ENCODE measurements at regions not wholly inside any gene's neighbourhood (a gene's known extent, or its start where the extent isn't known, plus 50 kb on each side); places are given as distances from the start of the nearest gene placed in this dataset.

DNA sequence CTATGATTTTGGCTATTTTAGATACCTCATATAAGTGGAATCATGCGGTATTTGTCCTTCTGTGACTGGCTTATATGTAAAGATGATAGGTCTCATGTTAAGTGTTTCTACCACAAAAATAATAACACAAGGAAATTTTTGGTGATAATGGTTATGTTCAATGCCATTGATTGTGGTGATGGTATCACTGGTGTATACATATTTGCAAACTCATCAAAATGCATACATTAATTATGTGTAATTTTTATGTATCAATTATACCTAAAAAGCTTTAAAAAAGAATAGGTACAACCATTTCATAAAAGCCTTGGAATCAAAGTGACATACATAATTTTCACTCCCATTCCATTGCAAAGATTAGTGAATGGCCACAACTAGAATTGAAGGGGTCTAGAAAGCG is 178.3 kb upstream of the FMR1 start:
- Histone ChIP-seq H3K56ac (ENCODE audit: extremely low read depth, insufficient read depth, low read length) (no peak overlapping the region), H3K79me1 (ENCODE audit: low read depth in 1 of 2, low read length in 2 of 2) (no peaks in the 10 kb centered on the region), H3K36me3 (ENCODE audit: control insufficient read depth, insufficient read depth, low read length) (no peaks in the 10 kb centered on the region), H3K14ac (replicated peaks; ENCODE audit: low read depth, low read length) (no peak overlapping the region), H3K9me3 (ENCODE audit: control insufficient read depth, insufficient read depth, low read length) (peaks cover 2% of the 10 kb centered on the region), H4K91ac (ENCODE audit: insufficient read depth, low read depth, low read length) (no peak overlapping the region), H3K27me3 (ENCODE audit: control insufficient read depth, insufficient read depth, low read length) (no peaks in the 10 kb centered on the region), H4K20me1 (ENCODE audit: insufficient read depth, low read length) (no peaks in the 10 kb centered on the region), H3K18ac (ENCODE audit: low read depth, low read length) (no peak overlapping the region), H2BK15ac (ENCODE audit: low read depth, low read length) (no peak overlapping the region), H3K4me3 (ENCODE audit: insufficient read depth, low read depth, low read length) (no peak overlapping the region), H2AK5ac (ENCODE audit: low read depth, low read length) (no peak overlapping the region), H3K4me2 (ENCODE audit: low read depth, low read length) (no peak overlapping the region), H4K8ac (ENCODE audit: low read depth in 2 of 2, low read length in 2 of 2) (no peak overlapping the region), H2BK5ac (ENCODE audit: low read depth, low read length, poor library complexity, severe bottlenecking) (no peak overlapping the region), H3K23ac (ENCODE audit: low read depth, low read length) (no peak overlapping the region), H2BK20ac (ENCODE audit: low read depth, low read length) (no peak overlapping the region), H2BK120ac (ENCODE audit: low read depth, low read length) (no peak overlapping the region), H3K9ac (ENCODE audit: low read depth, low read length) (no peak overlapping the region), H2AK9ac (replicated peaks; ENCODE audit: low read depth, low read length, poor library complexity) (no peak overlapping the region), H3K9me1 (ENCODE audit: insufficient read depth, low read length) (no peaks in the 10 kb centered on the region), H2AFZ (replicated peaks; ENCODE audit: low read length, poor library complexity) (no peak overlapping the region), H3K4ac (ENCODE audit: low read depth, low read length) (no peak overlapping the region), H3K27ac (ENCODE audit: insufficient read depth, low read length) (no peak overlapping the region), H3K4me1 (ENCODE audit: control insufficient read depth, insufficient read depth, low read length) (no peaks in the 10 kb centered on the region), H4K5ac (ENCODE audit: low read depth, low read length) (no peak overlapping the region)
- no CpG with 5 or more reads among the region's 2 CpGs for WGBS, 2 experiments (ENCODE audit: extremely low coverage in 2 of 2, insufficient read length in 1 of 2)
- DNase-seq (no peak), ATAC-seq (ENCODE audit: low read depth) (no peak)
- dilution Hi-C loops (cut with HindIII; ENCODE audit: low sequenced_read_pairs, unreplicated experiment) (no loop called here), in situ Hi-C loops (cut with MboI; ENCODE audit: low sequenced_read_pairs) (no loop called here), intact Hi-C loops (cut with micrococcal nuclease) (no loop called here)
- ChIA-PET CTCF (no interaction called here), POLR2A (ENCODE audit: unreplicated experiment) (no interaction called here)
- BruUV-seq (replicated peaks) = no TSS peak
- peak; percentile 65 for TF ChIP-seq MAFK (IDR thresholded peaks at IDR 0.05; ENCODE audit: low read depth, low read length)
- TF ChIP-seq, protein P1, sequence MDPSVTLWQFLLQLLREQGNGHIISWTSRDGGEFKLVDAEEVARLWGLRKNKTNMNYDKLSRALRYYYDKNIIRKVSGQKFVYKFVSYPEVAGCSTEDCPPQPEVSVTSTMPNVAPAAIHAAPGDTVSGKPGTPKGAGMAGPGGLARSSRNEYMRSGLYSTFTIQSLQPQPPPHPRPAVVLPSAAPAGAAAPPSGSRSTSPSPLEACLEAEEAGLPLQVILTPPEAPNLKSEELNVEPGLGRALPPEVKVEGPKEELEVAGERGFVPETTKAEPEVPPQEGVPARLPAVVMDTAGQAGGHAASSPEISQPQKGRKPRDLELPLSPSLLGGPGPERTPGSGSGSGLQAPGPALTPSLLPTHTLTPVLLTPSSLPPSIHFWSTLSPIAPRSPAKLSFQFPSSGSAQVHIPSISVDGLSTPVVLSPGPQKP (IDR thresholded peaks at IDR 0.05; ENCODE audit: borderline replicate concordance, low read depth, low read length) = no peak

All from IMR-90 (cell line).